Stimulated activated CD8-positive, alpha-beta memory T cell treated with anti-CD3 and anti-CD28 coated beads, Interleukin-12 subunit alpha, Interleukin-12 subunit beta, amount 100 ng/mL, for 24 hours (primary cell): ENCODE measurements at regions not wholly inside any gene's neighbourhood (a gene's known extent, or its start where the extent isn't known, plus 50 kb on each side); places are given as distances from the start of the nearest gene placed in this dataset.

Experiments
- DNase-seq: peaks from one replicate; pipeline ENCODE4 v3.0.0-alpha.2; 2020; ENCODE audit errors: extremely low read depth

DNA sequence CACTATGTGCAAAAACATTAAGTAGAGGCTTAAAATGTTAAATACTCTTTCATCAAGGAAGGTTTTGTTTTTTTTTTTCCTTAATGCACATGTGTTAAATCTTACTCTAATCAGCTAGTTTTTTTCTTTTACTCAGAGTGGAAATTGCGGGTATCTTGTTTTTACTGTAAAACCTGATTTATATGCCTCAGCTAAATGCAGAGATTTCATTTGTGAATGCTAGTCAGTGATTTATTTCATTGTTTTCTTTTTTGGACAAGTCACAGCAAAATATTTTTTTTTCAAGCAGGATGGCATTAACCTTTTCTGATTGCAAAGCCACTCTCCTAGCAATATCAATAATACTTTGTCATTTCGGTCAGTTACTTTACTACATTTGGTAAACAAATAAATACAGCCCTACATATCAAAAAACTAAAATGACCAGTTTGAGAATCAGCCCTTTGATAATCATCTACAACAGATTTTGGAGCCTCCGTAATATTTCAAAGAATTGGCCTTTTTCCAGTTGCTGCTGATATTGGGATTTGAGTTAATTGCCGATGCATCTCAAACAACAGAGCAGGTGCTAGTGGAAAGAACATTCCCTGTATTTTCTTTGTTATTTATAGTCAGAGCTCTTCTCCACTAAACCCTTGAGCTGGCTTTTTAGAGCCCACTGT lies 579.2 kb upstream of the ZNF608 start:
- no peak for DNase-seq

DNA sequence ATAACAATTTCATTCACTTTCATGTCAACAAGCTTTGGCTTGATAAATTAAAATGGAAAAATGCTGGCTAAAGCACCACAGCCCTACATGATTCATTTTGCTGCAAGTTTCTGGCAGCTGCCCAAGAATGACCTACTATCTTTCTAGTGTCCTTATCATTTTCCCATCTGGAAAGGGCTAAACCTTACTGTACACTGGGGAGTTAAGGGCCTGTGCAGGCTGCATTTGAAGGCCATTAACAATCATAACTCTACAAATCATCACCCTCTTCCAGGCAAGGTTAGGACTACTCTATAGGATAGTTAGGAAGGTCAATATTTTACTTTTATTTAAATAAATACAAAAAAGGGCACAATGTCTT lies 579.7 kb upstream of the ZNF608 start:
- no peak for DNase-seq

DNA sequence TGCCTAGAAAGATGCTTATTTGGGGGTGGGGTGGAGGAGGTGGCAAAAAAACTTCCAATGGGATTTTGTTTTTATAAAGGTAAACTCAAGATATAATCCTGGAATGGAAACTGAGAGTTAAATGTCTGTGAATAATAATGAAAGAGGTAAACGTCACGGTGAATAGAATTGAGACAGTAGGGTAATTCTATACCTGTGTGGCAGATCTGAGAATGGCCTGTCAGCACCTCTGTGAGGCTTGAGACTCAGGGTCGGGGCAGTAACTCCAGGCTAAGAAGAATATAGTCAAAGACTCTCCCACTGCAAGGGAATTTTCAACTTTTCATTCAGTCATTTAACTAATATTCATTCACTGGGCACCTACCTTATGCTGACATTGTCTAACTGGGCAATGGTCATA lies 581.2 kb upstream of the ZNF608 start:
- no peak for DNase-seq

DNA sequence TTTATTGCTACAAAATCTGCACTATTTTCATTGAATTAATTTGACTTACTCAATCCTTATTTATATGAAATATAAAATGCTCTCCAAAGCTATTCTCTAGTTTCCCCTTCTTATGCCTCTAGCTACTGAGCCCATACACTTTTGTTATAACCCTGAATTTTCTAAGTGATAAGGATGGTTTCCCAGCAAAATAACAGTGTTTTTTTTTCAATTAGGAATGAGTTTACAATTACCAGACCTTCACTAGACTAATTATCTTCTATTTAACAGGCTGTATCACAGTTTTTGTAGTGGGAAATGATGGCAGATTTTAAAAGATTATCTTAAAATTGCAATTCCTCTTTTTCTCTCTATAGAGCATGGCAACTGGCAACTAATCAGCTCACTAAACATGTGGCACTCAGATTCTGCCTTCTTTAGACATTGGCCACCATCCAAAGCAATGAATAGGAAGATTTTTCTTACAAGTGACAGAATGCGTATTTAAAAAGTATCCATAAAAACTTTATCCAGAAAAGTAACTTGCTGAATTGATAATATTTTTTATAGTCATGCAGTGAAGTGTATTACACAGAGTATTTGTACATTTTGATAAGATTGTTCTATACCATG lies 585.7 kb upstream of the ZNF608 start:
- DNase-seq = no peak

DNA sequence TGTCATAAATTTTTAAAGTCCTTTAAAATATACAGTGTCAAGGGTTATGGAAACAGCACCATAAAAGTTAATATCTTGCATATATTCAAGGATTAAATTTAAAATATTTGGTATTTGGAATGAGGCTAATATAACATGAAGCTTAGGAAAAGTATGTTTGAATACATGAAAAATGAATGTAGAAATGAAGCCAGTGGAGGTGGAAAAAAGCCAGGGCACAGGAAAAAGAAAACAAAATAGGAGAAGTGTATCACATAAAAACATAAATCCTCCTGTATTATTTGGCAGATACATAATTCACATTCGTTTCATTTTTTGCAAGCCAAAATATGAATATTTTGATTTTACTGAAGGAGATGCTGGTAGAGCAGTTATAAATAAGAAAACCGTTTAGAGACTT lies 587.0 kb upstream of the ZNF608 start:
- DNase-seq = no peak

DNA sequence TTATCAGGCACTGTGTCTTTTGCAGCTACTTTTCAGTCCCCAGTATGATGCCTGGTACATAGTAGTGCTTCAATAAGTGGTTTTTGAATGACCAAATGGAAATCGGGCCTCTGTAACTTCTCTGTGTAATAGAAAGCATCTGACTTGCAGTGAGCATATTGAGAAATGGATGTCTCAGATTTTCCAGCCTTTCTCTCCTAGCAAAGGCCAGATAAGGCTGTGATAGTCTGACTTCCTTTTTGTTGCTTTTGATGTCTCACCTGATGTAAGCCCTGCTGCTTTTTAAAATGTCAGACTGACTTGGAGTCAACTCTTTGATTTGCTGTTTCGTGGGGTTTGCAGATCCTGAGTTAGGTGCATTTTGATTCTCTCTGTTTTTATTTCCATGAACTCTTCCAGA lies 590.0 kb upstream of the ZNF608 start:
- DNase-seq = no peak

DNA sequence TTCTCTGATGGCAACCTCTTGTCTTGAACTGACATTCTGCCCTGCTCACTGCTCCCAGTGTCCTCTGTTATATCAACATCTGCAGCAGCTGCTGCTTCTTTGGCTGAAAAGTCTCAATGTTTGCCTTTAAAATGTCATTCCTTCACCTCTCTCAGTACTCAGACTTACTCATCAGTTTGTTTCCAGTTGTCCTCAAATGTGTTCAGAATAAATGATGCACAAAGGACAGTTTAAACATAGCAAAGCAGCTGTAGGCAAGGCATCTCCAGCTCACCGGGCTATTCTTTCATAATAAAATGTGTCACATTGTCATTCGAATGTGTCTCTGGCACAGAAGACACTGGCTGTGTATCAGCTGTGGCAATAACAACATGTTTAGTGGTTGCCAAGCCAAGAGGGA lies 590.9 kb upstream of the ZNF608 start:
- DNase-seq = no peak

DNA sequence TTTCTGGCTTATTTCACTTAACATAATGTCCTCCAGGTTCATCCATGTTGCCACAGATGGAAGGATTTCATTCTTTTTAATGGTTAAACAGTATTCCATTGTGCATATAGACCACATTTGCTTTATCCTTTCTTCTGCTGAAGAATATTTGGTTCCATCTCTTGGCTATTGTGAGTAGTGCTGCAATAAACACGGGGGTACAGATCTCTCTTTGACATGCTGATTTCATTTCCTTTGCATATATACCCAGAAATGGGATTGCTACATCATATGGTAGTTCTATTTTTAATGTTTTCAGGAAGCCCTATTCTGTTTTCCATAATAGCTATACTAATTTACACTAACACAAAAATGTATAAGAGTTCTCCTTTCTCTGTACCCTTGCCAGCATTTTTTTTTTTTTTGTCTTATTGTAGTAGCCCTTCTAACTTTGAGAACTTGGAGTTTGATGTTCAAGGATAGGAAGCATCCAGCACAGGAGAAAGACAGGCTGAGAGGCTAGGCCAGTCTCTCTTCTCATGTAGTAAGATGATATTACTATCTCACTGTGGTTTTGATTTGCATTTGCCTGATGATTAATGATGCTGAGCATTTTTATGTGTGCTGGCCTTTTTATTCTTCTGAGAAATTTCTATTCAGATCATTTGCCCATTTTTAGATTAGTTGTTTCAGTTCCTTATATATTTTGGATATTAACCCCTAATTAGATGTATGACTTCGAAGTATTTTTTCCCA lies 592.2 kb upstream of the ZNF608 start:
- DNase-seq = no peak

DNA sequence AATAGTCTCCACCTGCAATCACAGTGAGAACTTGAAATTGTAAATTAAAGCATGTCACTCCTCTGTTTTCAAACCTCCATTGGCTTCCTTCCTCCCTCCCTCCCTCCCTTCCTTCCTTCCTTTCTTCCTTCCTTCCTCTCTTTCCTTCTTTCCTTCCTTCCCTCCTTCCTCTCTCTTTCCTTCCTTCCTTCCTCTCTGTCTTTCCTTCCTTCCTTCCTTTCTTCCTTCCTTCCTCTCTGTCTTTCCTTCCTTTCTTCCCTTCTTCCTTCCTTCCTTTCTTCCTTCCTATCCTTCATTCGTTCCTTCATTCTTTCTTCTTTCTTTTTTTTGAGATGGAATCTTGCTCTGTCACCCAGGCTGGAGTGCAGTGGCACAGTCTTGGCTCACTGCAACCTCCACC lies 595.0 kb upstream of the ZNF608 start:
- DNase-seq = no peak

DNA sequence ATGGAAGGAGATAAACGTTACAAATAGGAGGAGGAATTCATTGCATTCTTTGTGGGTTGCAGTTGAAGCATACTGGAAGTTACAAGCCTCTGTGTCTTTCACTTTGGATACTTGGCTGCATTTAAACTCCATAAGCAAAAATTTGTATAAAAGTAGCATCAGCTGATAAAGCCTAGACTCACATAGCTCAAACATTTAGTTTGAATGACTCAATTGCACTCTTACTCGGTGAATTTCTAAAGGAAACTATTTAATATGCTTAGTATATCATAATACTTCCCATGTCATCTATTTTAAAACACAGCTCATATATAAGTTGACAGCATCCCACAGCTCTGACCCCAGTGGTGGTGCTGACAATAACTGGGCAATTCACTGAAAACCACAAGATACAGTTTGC lies 596.6 kb upstream of the ZNF608 start:
- no peak for DNase-seq

DNA sequence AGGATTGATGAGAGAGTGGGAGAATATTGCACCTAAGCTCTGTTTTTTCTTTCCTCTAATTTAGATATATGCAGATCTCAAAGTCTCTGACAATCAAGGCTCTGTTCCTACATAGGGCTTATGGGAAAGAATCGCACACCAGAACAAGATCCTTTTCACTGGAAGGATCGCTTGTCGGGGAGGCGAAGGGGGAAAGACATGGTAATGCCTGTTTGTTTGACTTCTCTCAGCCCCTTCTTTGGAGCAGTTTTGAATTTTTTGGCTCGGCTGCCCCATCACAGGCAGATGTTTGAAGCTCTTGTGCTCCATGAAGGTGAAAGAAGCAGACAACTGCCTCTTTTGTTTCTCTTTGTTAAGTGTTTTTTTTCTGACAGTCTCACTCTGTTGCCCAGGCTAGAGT lies 599.9 kb upstream of the ZNF608 start:
- DNase-seq = no peak

DNA sequence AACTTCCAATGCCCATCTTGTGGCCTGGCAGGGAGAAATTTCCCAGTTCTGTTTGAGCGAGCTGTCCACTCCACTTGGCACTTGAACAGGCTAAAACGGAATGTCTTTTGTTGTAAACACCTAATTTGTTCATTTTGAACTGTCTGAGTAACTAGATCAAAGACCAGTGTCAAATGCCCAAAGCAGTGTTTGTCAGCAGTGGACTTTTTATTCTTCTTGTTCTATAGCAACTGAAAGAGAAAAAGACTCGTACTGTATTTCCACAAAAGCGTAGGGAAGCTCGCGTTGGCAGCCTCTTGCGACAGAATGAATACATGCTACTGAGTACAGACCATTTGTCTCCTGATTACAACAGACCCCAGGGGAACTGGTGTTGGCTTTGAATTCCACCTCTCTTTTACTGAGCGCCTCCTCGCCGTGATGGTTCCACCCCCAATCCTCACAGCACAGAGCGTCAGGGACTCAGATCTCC lies 601.8 kb upstream of the ZNF608 start:
- no peak for DNase-seq

DNA sequence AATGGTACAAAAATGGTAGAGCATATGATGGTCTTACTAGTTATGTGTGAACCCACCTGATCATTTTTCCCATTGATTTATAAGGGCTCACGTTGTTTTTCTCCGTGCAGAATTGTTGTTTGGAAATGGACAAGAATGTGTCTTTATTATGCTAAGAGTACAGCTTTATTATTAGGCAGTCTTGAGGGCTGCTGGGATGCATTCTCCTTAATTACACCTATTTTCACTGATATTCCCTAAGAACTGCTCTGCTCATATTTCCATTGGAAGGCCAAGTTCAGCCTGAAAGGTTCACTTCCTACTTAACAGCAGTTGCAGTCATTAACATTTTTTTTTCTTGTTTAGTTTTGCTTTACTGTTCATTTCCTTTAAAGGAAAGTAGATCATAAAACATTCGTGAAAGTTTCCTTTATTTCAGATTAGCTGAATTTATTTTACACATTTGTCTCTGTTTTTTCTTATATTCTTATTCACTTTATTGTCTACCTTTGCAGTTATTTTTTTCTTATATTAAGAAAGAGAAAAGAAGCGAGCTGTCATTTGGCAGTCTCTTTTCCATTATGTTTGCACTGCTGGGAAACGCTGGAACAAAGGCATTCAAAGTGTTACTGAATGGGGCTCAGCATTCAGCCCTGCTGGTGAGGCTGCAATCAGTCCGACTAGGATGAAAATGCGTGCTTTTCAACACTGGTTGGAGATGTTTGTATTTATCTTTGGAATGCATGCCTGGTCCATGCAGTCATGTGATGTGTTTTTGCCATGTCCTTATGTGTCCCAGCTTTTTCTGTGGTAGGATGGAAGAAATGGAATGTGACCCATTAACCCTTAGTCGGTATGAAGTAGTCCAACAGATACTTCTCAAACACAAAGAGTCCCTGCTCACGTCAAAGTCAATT lies 602.7 kb upstream of the ZNF608 start:
- DNase-seq = no peak

DNA sequence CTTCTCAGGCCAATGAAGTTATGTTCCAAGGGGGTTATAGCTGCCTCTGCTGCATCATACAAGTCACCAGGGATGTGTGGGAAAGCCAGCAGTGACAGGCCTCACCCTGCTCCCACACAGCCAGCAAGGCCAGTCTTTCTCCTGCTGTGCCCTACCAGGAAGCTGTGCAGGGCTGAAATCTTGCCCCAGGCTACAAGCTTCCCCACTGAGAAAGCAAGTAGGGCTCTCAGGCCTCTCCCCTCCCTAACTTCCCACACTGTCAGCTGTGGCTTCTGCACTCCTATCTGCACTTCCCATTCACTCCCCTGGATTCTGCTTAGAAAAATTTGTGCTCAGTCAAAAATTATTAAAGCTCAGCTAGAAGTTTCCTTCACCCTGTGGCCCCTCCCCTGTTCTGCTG lies 611.2 kb upstream of the ZNF608 start:
- no peak for DNase-seq

DNA sequence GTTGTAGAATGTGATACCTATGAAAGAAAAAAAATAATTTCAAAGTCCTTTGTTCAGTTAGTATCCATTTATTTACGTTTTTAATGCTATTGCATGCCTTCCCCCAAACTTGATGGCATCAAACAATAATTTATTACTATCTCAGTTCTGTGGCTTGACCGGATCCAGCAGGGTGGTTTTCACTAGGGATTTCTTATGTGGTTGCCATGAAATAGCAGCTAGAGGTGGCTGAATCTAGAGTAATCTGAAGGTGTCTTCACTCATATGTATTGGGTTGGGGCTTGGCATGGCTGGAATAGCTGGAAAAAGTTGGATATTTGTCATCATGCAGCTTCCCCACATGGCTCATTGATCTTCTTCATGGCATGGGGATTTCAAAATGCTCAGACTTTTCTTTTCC lies 619.3 kb upstream of the ZNF608 start:
- no peak for DNase-seq

DNA sequence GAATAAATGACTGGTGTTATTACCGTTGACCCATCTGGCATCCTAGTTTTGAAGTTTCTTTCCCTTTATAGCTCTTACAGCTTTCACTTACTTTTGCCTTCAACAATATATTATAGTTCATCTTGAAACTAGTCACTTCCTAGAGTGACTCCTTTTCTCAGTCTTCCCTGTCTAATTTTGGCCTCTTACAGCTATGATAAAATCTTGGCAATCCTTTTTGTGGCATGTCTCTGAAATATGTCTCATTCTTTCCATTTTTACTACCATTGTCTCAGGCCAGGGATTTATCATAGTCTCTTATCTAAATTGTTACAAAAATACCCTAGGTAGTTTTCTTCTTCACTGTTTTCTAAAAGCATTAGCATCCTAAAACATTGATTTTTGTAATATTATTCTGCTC lies 621.3 kb upstream of the ZNF608 start:
- DNase-seq = no peak

DNA sequence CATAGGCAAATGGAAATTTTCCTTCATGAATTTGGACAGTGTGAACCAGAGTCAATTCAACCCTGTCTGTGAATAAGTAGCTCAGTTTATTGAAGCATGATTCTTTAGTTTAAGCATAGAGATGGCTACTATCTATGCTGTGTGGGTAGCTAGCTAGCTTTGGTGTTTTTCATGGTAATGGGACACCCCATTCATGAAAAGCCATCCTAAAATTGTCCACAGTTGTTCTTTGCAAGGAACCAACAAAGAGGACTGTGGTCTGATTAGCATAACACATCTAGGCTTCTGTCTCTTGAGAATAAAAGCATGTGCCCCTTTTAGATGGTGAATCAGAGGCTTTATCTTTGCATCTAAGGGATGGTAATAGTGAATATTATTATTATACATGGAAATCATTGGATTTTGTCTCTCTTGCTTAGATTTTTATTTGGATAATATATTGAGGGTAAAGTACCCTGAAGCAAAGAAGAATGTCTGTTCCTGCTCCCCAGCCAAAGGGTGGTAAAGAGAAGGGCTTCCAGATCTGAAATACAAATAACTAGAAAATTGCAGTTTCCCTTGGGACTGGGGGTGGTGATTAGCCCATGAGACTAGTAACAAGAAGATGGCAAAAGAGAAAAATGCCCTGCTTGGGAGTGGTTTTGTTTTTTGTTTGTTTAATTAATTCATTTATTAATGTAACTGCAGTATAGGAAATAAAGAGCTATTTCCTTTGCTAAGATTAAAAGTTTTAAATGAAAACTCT lies 624.2 kb upstream of the ZNF608 start:
- no peak for DNase-seq

DNA sequence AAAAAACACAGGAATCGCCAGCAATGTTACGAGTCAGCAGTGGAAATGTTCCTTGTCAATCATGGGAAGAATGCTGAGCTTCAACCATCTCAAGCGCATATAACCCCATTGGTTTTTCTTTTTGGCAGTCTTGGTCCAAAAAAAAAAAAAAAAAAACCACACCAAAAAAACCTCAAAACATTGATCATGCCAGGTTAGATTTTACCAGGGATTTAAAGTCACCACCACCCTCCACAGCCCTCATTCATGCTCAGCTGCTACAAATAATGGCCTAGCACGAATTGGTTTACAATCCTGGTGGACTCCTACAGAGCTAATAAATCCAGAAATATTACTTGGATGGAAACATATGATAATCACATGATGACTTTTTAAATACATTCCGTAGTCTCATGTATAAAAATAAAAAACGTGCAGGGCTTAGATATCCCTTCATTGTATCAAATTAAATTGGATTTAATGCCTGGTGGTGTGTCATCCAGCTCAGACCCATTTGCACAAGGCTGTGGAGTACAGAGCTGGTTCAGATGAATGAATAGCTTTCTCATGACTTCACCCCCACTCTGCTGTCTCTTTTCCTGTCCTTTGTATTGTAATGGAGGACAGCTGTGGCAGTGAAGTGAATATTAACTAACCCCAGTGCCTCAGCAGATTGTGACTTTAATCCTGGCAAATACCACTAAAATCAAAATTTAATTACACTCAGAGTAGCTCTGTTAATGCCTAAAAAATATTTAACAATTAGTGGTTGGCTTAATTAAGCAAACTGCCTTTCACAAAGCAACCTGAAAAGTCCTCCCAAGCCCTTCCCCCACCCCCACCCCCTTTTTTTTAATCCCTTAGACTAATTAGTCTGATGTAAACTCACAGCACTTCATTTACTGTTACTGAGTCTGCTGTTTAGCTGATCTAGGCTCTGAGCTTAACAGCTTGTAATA lies 626.5 kb upstream of the ZNF608 start:
- no peak for DNase-seq

DNA sequence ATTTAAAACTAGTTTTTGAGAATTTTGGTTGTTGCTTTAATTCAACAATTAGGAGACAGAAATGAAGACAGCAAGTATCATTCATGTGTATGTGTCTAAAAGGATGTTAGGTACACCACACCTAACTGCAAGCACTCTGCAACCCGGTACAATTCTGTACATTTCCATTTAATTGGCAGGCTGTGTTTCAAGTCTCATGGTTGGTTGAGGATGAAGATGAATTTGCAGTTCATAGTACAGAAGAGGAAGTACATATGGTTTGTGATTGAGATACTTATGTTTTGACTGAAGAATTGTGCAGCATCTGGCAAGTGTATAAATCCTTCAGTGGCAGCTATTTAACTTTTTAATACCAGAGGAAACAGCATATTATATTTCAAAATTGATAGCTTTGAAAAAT lies 628.7 kb upstream of the ZNF608 start:
- DNase-seq = no peak

DNA sequence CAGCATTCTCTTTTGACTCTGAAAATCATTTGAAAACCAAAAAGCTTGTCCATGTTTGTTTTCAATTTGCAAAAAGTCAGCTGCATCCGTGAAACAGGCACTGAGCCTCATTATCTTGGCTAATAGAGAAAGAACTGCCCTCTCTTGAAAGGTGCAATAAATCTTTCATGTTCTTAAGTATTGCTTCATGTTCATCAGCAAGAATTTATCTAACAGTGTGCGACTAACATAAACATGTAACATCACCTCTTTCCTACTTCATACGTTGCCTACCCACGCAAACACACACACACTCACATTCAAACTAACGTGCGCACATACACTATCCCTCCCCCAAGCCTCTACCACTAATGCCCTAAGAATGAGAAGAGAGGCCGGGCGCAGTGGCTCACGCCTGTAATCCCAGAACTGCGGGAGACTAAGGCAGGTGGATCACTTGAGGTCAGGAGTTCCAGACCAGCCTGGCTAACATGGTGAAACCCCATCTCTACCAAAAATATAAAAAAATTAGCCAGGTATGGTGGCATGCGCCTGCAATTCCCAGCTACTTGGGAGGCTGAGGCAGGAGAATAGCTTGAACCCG lies 629.7 kb upstream of the ZNF608 start:
- no peak for DNase-seq
